H9 (cell line): ENCODE measurements at regions not wholly inside any gene's neighbourhood (a gene's known extent, or its start where the extent isn't known, plus 50 kb on each side); places are given as distances from the start of the nearest gene placed in this dataset.

ENCODE experiments used
- DNase-seq: peaks from one replicate; pipeline ENCODE4 v3.0.0-alpha.2; 2017
- H2AFZ ChIP-seq: one replicate; pipeline ENCODE4 v1.6.1; 2013; ENCODE audit warnings: mild to moderate bottlenecking, low read length, control low read depth, moderate library complexity
- H2AK5ac ChIP-seq: 2 replicates; pipeline ENCODE4 v1.6.1; 2013; ENCODE audit warnings: low read length, control low read depth, mixed read lengths; ENCODE audit not compliant: insufficient read length
- H2BK120ac ChIP-seq: one replicate; pipeline ENCODE4 v1.6.1; 2013; ENCODE audit warnings: low read depth, mild to moderate bottlenecking, low read length, control low read depth, inconsistent platforms; ENCODE audit not compliant: poor library complexity, severe bottlenecking
- H2BK12ac ChIP-seq: 2 replicates; pipeline ENCODE4 v1.6.1; 2013; ENCODE audit warnings: low read length, control low read depth, mixed read lengths, low read depth; ENCODE audit not compliant: insufficient read length
- H2BK15ac ChIP-seq: 2 replicates; pipeline ENCODE4 v1.6.1; 2013; ENCODE audit warnings: low read depth, low read length, control low read depth
- H2BK20ac ChIP-seq: one replicate; pipeline ENCODE4 v1.6.1; 2013; ENCODE audit warnings: low read depth, mild to moderate bottlenecking, low read length, control low read depth, inconsistent platforms; ENCODE audit not compliant: poor library complexity, severe bottlenecking
- H2BK5ac ChIP-seq: 2 replicates; pipeline ENCODE4 v1.6.1; 2013; ENCODE audit warnings: low read length, control low read depth, mixed read lengths; ENCODE audit not compliant: insufficient read length
- H3K14ac ChIP-seq: 2 replicates; pipeline ENCODE4 v1.6.1; 2013; ENCODE audit warnings: low read length, control low read depth; ENCODE audit not compliant: insufficient read depth
- H3K18ac ChIP-seq: 2 replicates; pipeline ENCODE4 v1.6.1; 2013; ENCODE audit warnings: low read depth, mild to moderate bottlenecking, mixed read lengths, low read length, control low read depth; ENCODE audit not compliant: insufficient read length
- H3K23ac ChIP-seq: 2 replicates; pipeline ENCODE4 v1.6.1; 2013; ENCODE audit warnings: low read length, control low read depth, mixed read lengths, low read depth; ENCODE audit not compliant: insufficient read length
- H3K23me2 ChIP-seq: 2 replicates; pipeline ENCODE4 v1.6.1; 2013; ENCODE audit warnings: low read depth, mild to moderate bottlenecking, mixed read lengths, low read length, control low read depth; ENCODE audit not compliant: insufficient read length, poor library complexity, severe bottlenecking
- H3K27ac ChIP-seq: 2 replicates; pipeline ENCODE4 v1.5.1; 2013; ENCODE audit warnings: low read length, control low read depth, mixed read lengths, low read depth; ENCODE audit not compliant: insufficient read length
- H3K27me3 ChIP-seq: 2 replicates; pipeline ENCODE4 v1.6.1; 2013; ENCODE audit warnings: low read length, control low read depth, inconsistent platforms; ENCODE audit not compliant: insufficient read depth
- H3K4ac ChIP-seq: 2 replicates; pipeline ENCODE4 v1.6.1; 2013; ENCODE audit warnings: low read depth, mild to moderate bottlenecking, control low read depth, inconsistent platforms, low read length, moderate library complexity
- H3K4me1 ChIP-seq: 2 replicates; pipeline ENCODE4 v1.6.1; 2013; ENCODE audit warnings: low read length, control low read depth, inconsistent platforms; ENCODE audit not compliant: insufficient read depth
- H3K4me2 ChIP-seq: 2 replicates; pipeline ENCODE4 v1.6.1; 2013; ENCODE audit warnings: low read length, control low read depth, mixed read lengths; ENCODE audit not compliant: insufficient read length, insufficient read depth
- H3K56ac ChIP-seq: 2 replicates; pipeline ENCODE4 v1.6.1; 2013; ENCODE audit warnings: low read depth, mild to moderate bottlenecking, mixed read lengths, low read length, control low read depth; ENCODE audit not compliant: insufficient read length
- H3K79me1 ChIP-seq: 2 replicates; pipeline ENCODE4 v1.6.1; 2013; ENCODE audit warnings: low read depth, mild to moderate bottlenecking, moderate library complexity, low read length, control low read depth, inconsistent platforms; ENCODE audit not compliant: insufficient read depth, poor library complexity, severe bottlenecking
- H3K79me2 ChIP-seq: 2 replicates; pipeline ENCODE4 v1.6.1; 2013; ENCODE audit warnings: low read length, control low read depth, inconsistent platforms; ENCODE audit not compliant: insufficient read depth
- H3K9ac ChIP-seq: 2 replicates; pipeline ENCODE4 v1.6.1; 2013; ENCODE audit warnings: low read length, control low read depth, mixed read lengths; ENCODE audit not compliant: insufficient read length; ENCODE audit errors: extremely low read depth
- H3K9me3 ChIP-seq: one replicate; pipeline ENCODE4 v1.6.1; 2013; ENCODE audit warnings: low read depth, low read length, inconsistent platforms; ENCODE audit not compliant: control insufficient read depth
- H3T11ph ChIP-seq: one replicate; pipeline ENCODE4 v1.6.1; 2013; ENCODE audit warnings: mild to moderate bottlenecking, low read length, control low read depth, inconsistent platforms
- H4K20me1 ChIP-seq: one replicate; pipeline ENCODE4 v1.6.1; 2013; ENCODE audit not compliant: control insufficient read depth, insufficient read length, insufficient read depth
- H4K5ac ChIP-seq: 2 replicates; pipeline ENCODE4 v1.6.1; 2013; ENCODE audit warnings: low read depth, mild to moderate bottlenecking, mixed read lengths, low read length, control low read depth; ENCODE audit not compliant: insufficient read length
- H4K8ac ChIP-seq: replicated peaks from 2 replicates; pipeline ENCODE4 v1.6.1; 2013; ENCODE audit warnings: low read length, control low read depth, mixed read lengths, low read depth; ENCODE audit not compliant: insufficient read length
- H4K91ac ChIP-seq: 2 replicates; pipeline ENCODE4 v1.6.1; 2013; ENCODE audit warnings: low read depth, mild to moderate bottlenecking, moderate library complexity, mixed read lengths, low read length, control low read depth; ENCODE audit not compliant: insufficient read length
- H3K27ac Mint-ChIP-seq, 3 experiments: 2 replicates in 2 of 3; 3 replicates in 1 of 3; pipeline ENCODE4 v1.8.0; 2020 to 2021; ENCODE audit warnings: mixed read lengths in 3 of 3, mild to moderate bottlenecking in 1 of 3, moderate library complexity in 1 of 3
- H3K27me3 Mint-ChIP-seq: 2 replicates; pipeline ENCODE4 v1.8.0; 2021; ENCODE audit warnings: low read depth, mild to moderate bottlenecking, moderate library complexity, mixed read lengths
- H3K36me3 Mint-ChIP-seq, 3 experiments: 2 replicates in 2 of 3; 3 replicates in 1 of 3; pipeline ENCODE4 v1.8.0; 2020 to 2021; ENCODE audit warnings: low read depth in 3 of 3, mixed read lengths in 3 of 3; ENCODE audit not compliant: insufficient read depth in 1 of 3
- H3K4me1 Mint-ChIP-seq, 2 experiments: 2 replicates each; pipeline ENCODE4 v1.8.0; 2020; ENCODE audit warnings: mixed read lengths in 2 of 2
- H3K4me3 Mint-ChIP-seq, 2 experiments: 2 replicates in 1 of 2; 3 replicates in 1 of 2; pipeline ENCODE4 v1.8.0; 2020 to 2021; ENCODE audit warnings: mild to moderate bottlenecking in 2 of 2, mixed read lengths in 2 of 2, moderate library complexity in 1 of 2
- H3K9me3 Mint-ChIP-seq, 2 experiments: 2 replicates in 1 of 2; 3 replicates in 1 of 2; pipeline ENCODE4 v1.8.0; 2020; ENCODE audit warnings: mild to moderate bottlenecking in 2 of 2, mixed read lengths in 2 of 2, moderate library complexity in 1 of 2
- WGBS: extraction: QIAGEN DNeasy Blood & Tissue Kit; methylation state at CpG from one replicate; pipeline ENCODE4 v1.1.7; 2013; ENCODE audit warnings: missing lambda C conversion rate, low lambda C conversion rate, mixed read lengths; ENCODE audit not compliant: insufficient read length; ENCODE audit errors: extremely low coverage; 5-methylcytosine and 5-hydroxymethylcytosine counted together
- TF ChIP-seq, protein P1 (sequence below): fragments of 200-600 bp; sonication (generic); conservative IDR thresholded peaks from 3 replicates; pipeline ENCODE4 v1.8.0; 2021; ENCODE audit warnings: antibody characterized with exemption, mild to moderate bottlenecking

DNA sequence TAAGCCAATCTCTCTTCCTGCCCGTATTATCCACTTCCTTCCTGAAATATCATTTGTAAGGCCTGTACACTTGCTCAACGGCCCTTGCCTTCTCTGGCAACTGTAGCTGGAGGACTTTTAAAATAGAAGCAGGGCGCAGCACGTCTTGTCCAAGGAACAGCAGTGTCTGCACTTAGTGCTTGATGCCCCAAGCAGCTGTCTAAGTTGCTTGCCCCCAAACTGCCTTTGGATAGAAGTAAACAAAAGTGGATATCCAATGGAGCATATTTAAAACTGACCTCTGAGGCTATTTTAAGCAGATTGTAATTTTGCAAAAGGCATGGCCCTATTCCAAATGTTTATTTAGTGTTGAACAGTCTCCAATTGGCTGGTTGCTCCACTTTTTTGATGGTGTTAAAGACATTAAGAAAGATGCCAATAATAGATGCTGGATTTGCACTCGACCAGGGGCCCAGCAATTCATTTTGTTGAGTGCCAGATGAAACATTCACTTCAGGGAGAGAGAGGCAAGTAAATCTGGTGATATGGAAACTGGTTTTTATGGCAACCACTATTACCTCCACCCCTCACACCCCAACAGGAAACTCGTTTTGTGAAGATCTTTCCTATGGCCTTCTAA, 526.8 kb upstream of the TBL1XR1 start:
- H2BK12ac ChIP-seq = no peak overlapping the region
- no peaks in the 10 kb centered on the region for H3K27me3 ChIP-seq
- Mint-ChIP-seq H3K4me3 (no peak overlapping the region), H3K9me3 (peaks cover 3 to 10% of the 10 kb centered on the region in 2 experiments; a peak in 4 of 5 replicates), H3K4me1 (peaks cover 3 to 4% of the 10 kb centered on the region in 2 experiments; a peak in 2 of 4 replicates), H3K27ac (no peak overlapping the region), H3K36me3 (peaks cover 0 to 14% (median 3%) of the 10 kb centered on the region in 3 experiments; a peak in 4 of 7 replicates), H3K27me3 (no peaks in the 10 kb centered on the region)
- no peaks in the 10 kb centered on the region for H3K23me2 ChIP-seq
- no peak overlapping the region for H2AFZ ChIP-seq
- no peak overlapping the region for H2BK15ac ChIP-seq
- no peaks in the 10 kb centered on the region for H3K79me1 ChIP-seq
- no peak overlapping the region for H2BK120ac ChIP-seq
- no peaks in the 10 kb centered on the region for H3K9me3 ChIP-seq
- no peaks in the 10 kb centered on the region for H4K20me1 ChIP-seq
- H3K79me2 ChIP-seq = no peaks in the 10 kb centered on the region
- no peak overlapping the region for H3K27ac ChIP-seq
- H2AK5ac ChIP-seq = no peak overlapping the region
- no peak overlapping the region for H3K14ac ChIP-seq
- H3K9ac ChIP-seq = no peak overlapping the region
- H3K4me2 ChIP-seq = no peak overlapping the region
- H3K4ac ChIP-seq = no peak overlapping the region
- H3K4me1 ChIP-seq = no peaks in the 10 kb centered on the region; the same call in 1 of the 2 replicates
- no peak overlapping the region for H4K5ac ChIP-seq
- no peak overlapping the region for H3K56ac ChIP-seq
- H4K91ac ChIP-seq = no peak overlapping the region
- TF ChIP-seq, protein P1, sequence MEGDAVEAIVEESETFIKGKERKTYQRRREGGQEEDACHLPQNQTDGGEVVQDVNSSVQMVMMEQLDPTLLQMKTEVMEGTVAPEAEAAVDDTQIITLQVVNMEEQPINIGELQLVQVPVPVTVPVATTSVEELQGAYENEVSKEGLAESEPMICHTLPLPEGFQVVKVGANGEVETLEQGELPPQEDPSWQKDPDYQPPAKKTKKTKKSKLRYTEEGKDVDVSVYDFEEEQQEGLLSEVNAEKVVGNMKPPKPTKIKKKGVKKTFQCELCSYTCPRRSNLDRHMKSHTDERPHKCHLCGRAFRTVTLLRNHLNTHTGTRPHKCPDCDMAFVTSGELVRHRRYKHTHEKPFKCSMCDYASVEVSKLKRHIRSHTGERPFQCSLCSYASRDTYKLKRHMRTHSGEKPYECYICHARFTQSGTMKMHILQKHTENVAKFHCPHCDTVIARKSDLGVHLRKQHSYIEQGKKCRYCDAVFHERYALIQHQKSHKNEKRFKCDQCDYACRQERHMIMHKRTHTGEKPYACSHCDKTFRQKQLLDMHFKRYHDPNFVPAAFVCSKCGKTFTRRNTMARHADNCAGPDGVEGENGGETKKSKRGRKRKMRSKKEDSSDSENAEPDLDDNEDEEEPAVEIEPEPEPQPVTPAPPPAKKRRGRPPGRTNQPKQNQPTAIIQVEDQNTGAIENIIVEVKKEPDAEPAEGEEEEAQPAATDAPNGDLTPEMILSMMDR = no peak
- no peak for DNase-seq
- H4K8ac ChIP-seq = no peak overlapping the region
- H2BK5ac ChIP-seq = no peak overlapping the region
- no CpG with 5 or more reads among the region's 6 CpGs for WGBS
- no peak overlapping the region for H3K18ac ChIP-seq
- H3K23ac ChIP-seq = no peak overlapping the region
- H2BK20ac ChIP-seq = no peak overlapping the region
- no peak overlapping the region for H3T11ph ChIP-seq
